ENCODE measurements at regions not wholly inside any gene's neighbourhood (a gene's known extent, or its start where the extent isn't known, plus 50 kb on each side); places are given as distances from the start of the nearest gene placed in this dataset.

GRCh38 chr15:91566141-91566540 lies 287.4 kb upstream of the SLCO3A1 start:
- H3K27me3 ChIP-seq, result no peaks in the 10 kb centered on the region
- Mint-ChIP-seq H3K36me3 (no peaks in the 10 kb centered on the region), H3K27me3 (ENCODE audit: insufficient read depth, low read depth) (no peaks in the 10 kb centered on the region)

DNA sequence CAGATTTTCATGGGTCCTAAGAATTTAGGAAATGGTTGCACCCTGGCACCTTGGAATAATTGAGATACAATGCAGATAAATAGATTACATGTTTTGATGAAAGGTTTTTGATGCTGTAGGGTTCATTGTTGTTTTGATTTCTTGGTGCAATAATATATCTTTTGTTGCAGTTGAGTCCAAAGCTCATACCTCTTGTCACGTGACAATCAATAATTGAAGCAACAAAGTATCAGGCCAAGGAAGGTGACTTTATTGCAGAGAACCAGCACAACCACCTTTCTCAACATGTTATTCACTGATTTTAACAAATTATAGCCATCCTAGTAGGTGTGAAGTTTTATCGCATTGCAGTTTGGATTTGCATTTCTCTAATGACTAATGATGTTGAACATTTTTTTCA lies 285.5 kb upstream of the SLCO3A1 start:
- Mint-ChIP-seq H3K4me1 (no peaks in the 10 kb centered on the region), H3K4me3 (no peak overlapping the region), H3K9me3 (peaks cover 2% of the 10 kb centered on the region), H3K27ac (no peak overlapping the region), H3K27me3 (ENCODE audit: insufficient read depth, low read depth) (peaks cover 2% of the 10 kb centered on the region), H3K36me3 (no peaks in the 10 kb centered on the region)
- Histone ChIP-seq H2AFZ (replicated peaks) (no peak overlapping the region), H3F3A (ENCODE audit: low read depth) (no peaks in the 10 kb centered on the region), H3K9me3 (ENCODE audit: low read depth) (no peaks in the 10 kb centered on the region), H3K4me2 (no peak overlapping the region), H3K79me2 (ENCODE audit: low read depth) (no peaks in the 10 kb centered on the region), H3K27me3 (no peaks in the 10 kb centered on the region), H3K9ac (no peak overlapping the region), H3K4me1 (no peaks in the 10 kb centered on the region), H3K27ac (no peak overlapping the region), H4K20me1 (ENCODE audit: low read depth) (no peaks in the 10 kb centered on the region), H3K4me3 (no peak overlapping the region), H3K36me3 (no peaks in the 10 kb centered on the region)
- DNase-seq (ENCODE audit: low spot score), result no peak
- TF ChIP-seq, protein P1, sequence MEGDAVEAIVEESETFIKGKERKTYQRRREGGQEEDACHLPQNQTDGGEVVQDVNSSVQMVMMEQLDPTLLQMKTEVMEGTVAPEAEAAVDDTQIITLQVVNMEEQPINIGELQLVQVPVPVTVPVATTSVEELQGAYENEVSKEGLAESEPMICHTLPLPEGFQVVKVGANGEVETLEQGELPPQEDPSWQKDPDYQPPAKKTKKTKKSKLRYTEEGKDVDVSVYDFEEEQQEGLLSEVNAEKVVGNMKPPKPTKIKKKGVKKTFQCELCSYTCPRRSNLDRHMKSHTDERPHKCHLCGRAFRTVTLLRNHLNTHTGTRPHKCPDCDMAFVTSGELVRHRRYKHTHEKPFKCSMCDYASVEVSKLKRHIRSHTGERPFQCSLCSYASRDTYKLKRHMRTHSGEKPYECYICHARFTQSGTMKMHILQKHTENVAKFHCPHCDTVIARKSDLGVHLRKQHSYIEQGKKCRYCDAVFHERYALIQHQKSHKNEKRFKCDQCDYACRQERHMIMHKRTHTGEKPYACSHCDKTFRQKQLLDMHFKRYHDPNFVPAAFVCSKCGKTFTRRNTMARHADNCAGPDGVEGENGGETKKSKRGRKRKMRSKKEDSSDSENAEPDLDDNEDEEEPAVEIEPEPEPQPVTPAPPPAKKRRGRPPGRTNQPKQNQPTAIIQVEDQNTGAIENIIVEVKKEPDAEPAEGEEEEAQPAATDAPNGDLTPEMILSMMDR (IDR thresholded peaks at IDR 0.05), result no peak
- TF ChIP-seq EZH2 (IDR thresholded peaks at IDR 0.05) (no peak), EZH2phosphoT487 (IDR thresholded peaks at IDR 0.05) (no peak)

More at GRCh38 chr15:91566141-91566540, 287.4 kb upstream of the SLCO3A1 start:
- H3K27ac ChIP-seq, result no peak overlapping the region
- H3K9ac ChIP-seq, result no peak overlapping the region
- TF ChIP-seq EZH2phosphoT487 (IDR thresholded peaks at IDR 0.05), result no peak
- TF ChIP-seq, protein P1 (IDR thresholded peaks at IDR 0.05), result no peak
- no peak for TF ChIP-seq EZH2 (IDR thresholded peaks at IDR 0.05)
- H3K4me2 ChIP-seq, result no peak overlapping the region
- H3K4me1 ChIP-seq, result peaks cover 5% of the 10 kb centered on the region
- H3F3A ChIP-seq (ENCODE audit: low read depth), result no peaks in the 10 kb centered on the region
- Mint-ChIP-seq H3K4me1 (peaks cover 3% of the 10 kb centered on the region), H3K4me3 (no peak overlapping the region), H3K9me3 (peaks cover 4% of the 10 kb centered on the region), H3K27ac (no peak overlapping the region)
- no peak for DNase-seq (ENCODE audit: low spot score)
- no peaks in the 10 kb centered on the region for H4K20me1 ChIP-seq (ENCODE audit: low read depth)
- H3K9me3 ChIP-seq (ENCODE audit: low read depth), result no peaks in the 10 kb centered on the region
- no peak overlapping the region for H2AFZ ChIP-seq (replicated peaks)
- H3K79me2 ChIP-seq (ENCODE audit: low read depth), result no peaks in the 10 kb centered on the region
- H3K36me3 ChIP-seq, result no peaks in the 10 kb centered on the region
- H3K4me3 ChIP-seq, result no peak overlapping the region

DNA sequence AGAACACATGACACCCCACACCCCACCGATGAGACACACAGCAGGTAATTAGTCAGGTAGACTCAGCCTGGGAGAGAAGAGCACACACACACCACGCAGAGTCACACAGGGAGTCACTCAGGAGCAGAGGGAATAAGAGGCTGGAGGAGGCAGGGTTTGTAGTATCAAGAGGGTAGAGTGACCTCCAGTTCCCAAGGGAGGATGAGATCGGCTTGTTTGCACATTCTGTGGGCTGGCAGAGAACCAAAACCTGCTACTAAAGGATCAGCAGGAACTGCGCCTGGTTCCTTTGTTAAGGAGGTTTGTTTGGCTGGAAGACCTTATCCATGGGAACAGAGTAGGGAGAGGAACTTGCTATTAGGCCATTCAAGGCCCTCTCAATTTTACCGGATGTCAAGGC lies 281.4 kb upstream of the SLCO3A1 start:
- H3K36me3 ChIP-seq, result no peaks in the 10 kb centered on the region
- TF ChIP-seq EZH2phosphoT487 (IDR thresholded peaks at IDR 0.05), result no peak
- Mint-ChIP-seq H3K4me3 (no peak overlapping the region), H3K4me1 (peaks cover 11% of the 10 kb centered on the region), H3K36me3 (no peaks in the 10 kb centered on the region), H3K27me3 (ENCODE audit: insufficient read depth, low read depth) (peaks cover 2% of the 10 kb centered on the region), H3K27ac (peak overlapping the region; percentile 71), H3K9me3 (peaks cover 2% of the 10 kb centered on the region)
- H3K27me3 ChIP-seq, result no peaks in the 10 kb centered on the region
- DNase-seq (ENCODE audit: low spot score), result no peak
- H3K4me3 ChIP-seq, result no peak overlapping the region
- H3F3A ChIP-seq (ENCODE audit: low read depth), result no peaks in the 10 kb centered on the region
- no peaks in the 10 kb centered on the region for H3K79me2 ChIP-seq (ENCODE audit: low read depth)
- no peak overlapping the region for H3K27ac ChIP-seq
- no peaks in the 10 kb centered on the region for H4K20me1 ChIP-seq (ENCODE audit: low read depth)
- H3K9ac ChIP-seq, result no peak overlapping the region
- H3K4me1 ChIP-seq, result no peaks in the 10 kb centered on the region
- no peak overlapping the region for H3K4me2 ChIP-seq
- H2AFZ ChIP-seq (replicated peaks), result no peak overlapping the region
- H3K9me3 ChIP-seq (ENCODE audit: low read depth), result no peaks in the 10 kb centered on the region

GRCh38 chr15:91576096-91576495 lies 277.4 kb upstream of the SLCO3A1 start:
- H3K9ac ChIP-seq, result no peak overlapping the region
- Mint-ChIP-seq H3K27ac (no peak overlapping the region), H3K36me3 (no peaks in the 10 kb centered on the region), H3K4me1 (peaks cover 11% of the 10 kb centered on the region), H3K9me3 (peaks cover 5% of the 10 kb centered on the region), H3K27me3 (ENCODE audit: insufficient read depth, low read depth) (peaks cover 2% of the 10 kb centered on the region), H3K4me3 (no peak overlapping the region)
- no peak for DNase-seq (ENCODE audit: low spot score)
- H3K4me2 ChIP-seq, result no peak overlapping the region
- no peaks in the 10 kb centered on the region for H3K27me3 ChIP-seq
- no peak for TF ChIP-seq EZH2phosphoT487 (IDR thresholded peaks at IDR 0.05)
- no peak for TF ChIP-seq EZH2 (IDR thresholded peaks at IDR 0.05)
- TF ChIP-seq, protein P1 (IDR thresholded peaks at IDR 0.05), result no peak
- H3F3A ChIP-seq (ENCODE audit: low read depth), result no peaks in the 10 kb centered on the region
- H3K36me3 ChIP-seq, result no peaks in the 10 kb centered on the region
- no peaks in the 10 kb centered on the region for H4K20me1 ChIP-seq (ENCODE audit: low read depth)
- H3K4me3 ChIP-seq, result no peak overlapping the region
- H3K9me3 ChIP-seq (ENCODE audit: low read depth), result no peaks in the 10 kb centered on the region
- no peak overlapping the region for H2AFZ ChIP-seq (replicated peaks)
- no peaks in the 10 kb centered on the region for H3K79me2 ChIP-seq (ENCODE audit: low read depth)
- no peak overlapping the region for H3K27ac ChIP-seq
- no peaks in the 10 kb centered on the region for H3K4me1 ChIP-seq

Data from neural progenitor cell (in vitro differentiated cells).